PC-3 (cell line): ENCODE measurements at regions not wholly inside any gene's neighbourhood (a gene's known extent, or its start where the extent isn't known, plus 50 kb on each side); places are given as distances from the start of the nearest gene placed in this dataset.

ENCODE experiments used
- ATAC-seq: fragments of 200-7000 bp; cut with Tn5 transposase; 2 replicates; pipeline ENCODE4 v1.9.1; 2020; ENCODE audit warnings: mild to moderate bottlenecking, moderate library complexity
- BruUV-seq: library from RNA; stranded (reverse); fragments of 400-500 nt; replicated peaks from 2 replicates; lab custom pipeline; 2021; lab: Mats Ljungman, UMichigan
- CTCF ChIA-PET: fragments of 300-600 bp; sonication (Branson Sonifier 250); formaldehyde crosslinking; loops from one replicate; lab custom pipeline; 2022; ENCODE audit warnings: antibody characterized with exemption; lab: Charles Lee
- POLR2A ChIA-PET: fragments of 300-600 bp; sonication (Branson Sonifier 250); formaldehyde crosslinking; loops from one replicate; lab custom pipeline; 2022; ENCODE audit warnings: antibody characterized with exemption; ENCODE audit not compliant: unreplicated experiment; lab: Charles Lee
- DNase-seq: peaks from one replicate; pipeline ENCODE4 v3.0.0-alpha.2; 2015
- H2AFZ ChIP-seq: fragments of 300-600 bp; sonication (generic); 2 replicates; pipeline ENCODE4 v1.6.0; 2016; ENCODE audit warnings: antibody characterized with exemption, low read length
- H3F3A ChIP-seq: fragments of 300-600 bp; sonication (generic); one replicate; pipeline ENCODE4 v1.6.0; 2017; ENCODE audit warnings: antibody characterized with exemption, low read length, control low read depth, mild to moderate bottlenecking; ENCODE audit not compliant: unreplicated experiment
- H3K27ac ChIP-seq: fragments of 300-600 bp; sonication (generic); 2 replicates; pipeline ENCODE4 v1.5.1; 2016; ENCODE audit warnings: mild to moderate bottlenecking, low read length
- H3K27me3 ChIP-seq: fragments of 300-600 bp; sonication (generic); 2 replicates; pipeline ENCODE4 v1.6.1; 2016; ENCODE audit warnings: low read length, mixed read lengths
- H3K36me3 ChIP-seq: fragments of 300-600 bp; sonication (generic); 2 replicates; pipeline ENCODE4 v1.6.1; 2016; ENCODE audit warnings: low read depth, mixed run types, low read length, mixed read lengths
- H3K4me1 ChIP-seq: fragments of 300-600 bp; sonication (generic); 2 replicates; pipeline ENCODE4 v1.5.1; 2016; ENCODE audit warnings: low read length; ENCODE audit not compliant: insufficient read depth
- H3K4me2 ChIP-seq: fragments of 300-600 bp; sonication (generic); 2 replicates; pipeline ENCODE4 v1.6.0; 2016; ENCODE audit warnings: low read length
- H3K4me3 ChIP-seq: fragments of 300-600 bp; sonication (generic); 2 replicates; pipeline ENCODE4 v1.5.1; 2016; ENCODE audit warnings: mild to moderate bottlenecking, low read length, mixed read lengths
- H3K79me2 ChIP-seq: fragments of 300-600 bp; sonication (generic); 2 replicates; pipeline ENCODE4 v1.6.1; 2017; ENCODE audit warnings: low read length, mixed read lengths
- H3K9ac ChIP-seq: fragments of 300-600 bp; sonication (generic); 2 replicates; pipeline ENCODE4 v1.6.0; 2016; ENCODE audit warnings: mild to moderate bottlenecking, low read length
- H3K9me2 ChIP-seq: fragments of 300-600 bp; sonication (generic); replicated peaks from 2 replicates; pipeline ENCODE4 v1.6.1; 2016; ENCODE audit warnings: mixed run types, low read length, mixed read lengths
- H3K9me3 ChIP-seq: fragments of 300-600 bp; sonication (generic); 2 replicates; pipeline ENCODE4 v1.6.1; 2016; ENCODE audit warnings: low read length, mixed read lengths
- H4K20me1 ChIP-seq: fragments of 300-600 bp; sonication (generic); 2 replicates; pipeline ENCODE4 v1.6.1; 2016; ENCODE audit warnings: low read length, mixed read lengths
- EZH2 ChIP-seq: fragments of 300-600 bp; sonication (generic); IDR thresholded peaks from one replicate; pipeline ENCODE4 v1.6.1; 2017; ENCODE audit warnings: antibody characterized with exemption, mild to moderate bottlenecking, low read length; ENCODE audit not compliant: unreplicated experiment
- EZH2phosphoT487 ChIP-seq: fragments of 300-600 bp; sonication (generic); IDR thresholded peaks from 2 replicates; pipeline ENCODE4 v1.6.1; 2018; ENCODE audit warnings: mild to moderate bottlenecking, antibody characterized with exemption, low read length, borderline replicate concordance
- intact Hi-C: fragments of 100-400 bp; cut with micrococcal nuclease; formaldehyde crosslinking; loops from 2 replicates; pipeline ENCODE4 v1.9.0; 2023
- TF ChIP-seq, protein P1 (sequence below): fragments of 300-600 bp; sonication (generic); conservative IDR thresholded peaks from 2 replicates; pipeline ENCODE4 v1.5.1; 2017; ENCODE audit warnings: antibody characterized with exemption, low read depth, mild to moderate bottlenecking, low read length

DNA sequence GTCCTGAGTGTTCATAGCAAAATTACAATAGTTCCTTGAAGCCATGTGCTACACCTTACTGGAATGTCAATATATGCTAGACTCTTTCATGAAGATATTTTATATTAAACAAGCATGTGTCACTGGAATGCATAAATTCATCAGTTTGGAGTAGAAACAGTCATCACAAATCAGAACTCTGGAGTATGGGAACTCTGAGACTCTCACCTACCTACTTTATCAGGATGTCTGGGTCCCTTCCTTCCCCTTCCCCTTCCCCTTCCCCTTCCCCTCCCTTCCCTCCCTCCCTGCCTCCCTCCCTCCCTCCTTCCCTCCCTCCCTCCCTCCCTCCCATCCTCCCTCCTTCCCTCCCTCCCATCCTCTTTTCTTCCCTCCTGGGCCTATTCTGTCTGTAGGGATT is 144.7 kb upstream of the PEX5L start:
- POLR2A ChIA-PET = no interaction called here

DNA sequence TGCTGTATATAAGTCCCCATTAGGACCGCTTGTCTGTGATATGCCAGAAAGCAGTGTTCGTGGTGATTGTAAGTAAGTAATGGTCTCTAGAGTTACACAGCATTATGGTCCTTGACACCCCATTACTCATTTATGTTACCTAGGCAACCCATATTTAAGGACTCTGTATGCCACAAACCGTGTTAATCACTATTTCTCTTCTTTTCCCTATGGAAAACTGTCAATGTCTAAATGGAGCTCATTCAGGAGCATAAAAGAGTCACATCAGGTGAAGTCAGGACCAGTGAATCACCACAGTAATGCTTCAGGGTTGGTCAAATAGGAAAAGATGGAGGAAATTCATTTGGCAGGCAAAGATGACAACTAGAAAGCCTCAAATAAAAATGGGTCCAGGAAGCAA is 146.6 kb upstream of the PEX5L start:
- BruUV-seq = no TSS peak
- TF ChIP-seq EZH2 = no peak
- TF ChIP-seq, protein P1, sequence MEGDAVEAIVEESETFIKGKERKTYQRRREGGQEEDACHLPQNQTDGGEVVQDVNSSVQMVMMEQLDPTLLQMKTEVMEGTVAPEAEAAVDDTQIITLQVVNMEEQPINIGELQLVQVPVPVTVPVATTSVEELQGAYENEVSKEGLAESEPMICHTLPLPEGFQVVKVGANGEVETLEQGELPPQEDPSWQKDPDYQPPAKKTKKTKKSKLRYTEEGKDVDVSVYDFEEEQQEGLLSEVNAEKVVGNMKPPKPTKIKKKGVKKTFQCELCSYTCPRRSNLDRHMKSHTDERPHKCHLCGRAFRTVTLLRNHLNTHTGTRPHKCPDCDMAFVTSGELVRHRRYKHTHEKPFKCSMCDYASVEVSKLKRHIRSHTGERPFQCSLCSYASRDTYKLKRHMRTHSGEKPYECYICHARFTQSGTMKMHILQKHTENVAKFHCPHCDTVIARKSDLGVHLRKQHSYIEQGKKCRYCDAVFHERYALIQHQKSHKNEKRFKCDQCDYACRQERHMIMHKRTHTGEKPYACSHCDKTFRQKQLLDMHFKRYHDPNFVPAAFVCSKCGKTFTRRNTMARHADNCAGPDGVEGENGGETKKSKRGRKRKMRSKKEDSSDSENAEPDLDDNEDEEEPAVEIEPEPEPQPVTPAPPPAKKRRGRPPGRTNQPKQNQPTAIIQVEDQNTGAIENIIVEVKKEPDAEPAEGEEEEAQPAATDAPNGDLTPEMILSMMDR = no peak
- TF ChIP-seq EZH2phosphoT487 = no peak
- Histone ChIP-seq H3F3A (no peaks in the 10 kb centered on the region), H3K27me3 (no peaks in the 10 kb centered on the region), H3K9me3 (no peaks in the 10 kb centered on the region), H4K20me1 (no peaks in the 10 kb centered on the region), H3K4me2 (no peak overlapping the region), H2AFZ (no peak overlapping the region), H3K9ac (no peak overlapping the region), H3K4me3 (no peak overlapping the region), H3K4me1 (no peaks in the 10 kb centered on the region), H3K27ac (no peak overlapping the region), H3K79me2 (no peaks in the 10 kb centered on the region), H3K36me3 (no peaks in the 10 kb centered on the region), H3K9me2 (no peaks in the 10 kb centered on the region)
- intact Hi-C loops = no loop called here
- ChIA-PET CTCF (no interaction called here), POLR2A (no interaction called here)
- ATAC-seq (no peak), DNase-seq (no peak)

More for the DNA sequence above, 144.7 kb upstream of the PEX5L start:
- no peaks in the 10 kb centered on the region for H4K20me1 ChIP-seq
- ATAC-seq (no peak; the same call in 1 of the 2 replicates), DNase-seq (no peak)
- CTCF ChIA-PET = no interaction called here
- H3K36me3 ChIP-seq = no peaks in the 10 kb centered on the region
- no peak overlapping the region for H2AFZ ChIP-seq
- H3K9me2 ChIP-seq = no peaks in the 10 kb centered on the region
- H3K9ac ChIP-seq = no peak overlapping the region
- H3K4me3 ChIP-seq = no peak overlapping the region
- TF ChIP-seq, protein P1 = no peak
- TF ChIP-seq EZH2phosphoT487 (no peak), EZH2 (no peak)
- H3K79me2 ChIP-seq = no peaks in the 10 kb centered on the region
- H3K27ac ChIP-seq = no peak overlapping the region
- no TSS peak for BruUV-seq
- intact Hi-C loops = no loop called here
- H3K4me1 ChIP-seq = no peaks in the 10 kb centered on the region
- no peak overlapping the region for H3K4me2 ChIP-seq
- H3F3A ChIP-seq = no peaks in the 10 kb centered on the region
- no peaks in the 10 kb centered on the region for H3K27me3 ChIP-seq
- H3K9me3 ChIP-seq = no peaks in the 10 kb centered on the region

DNA sequence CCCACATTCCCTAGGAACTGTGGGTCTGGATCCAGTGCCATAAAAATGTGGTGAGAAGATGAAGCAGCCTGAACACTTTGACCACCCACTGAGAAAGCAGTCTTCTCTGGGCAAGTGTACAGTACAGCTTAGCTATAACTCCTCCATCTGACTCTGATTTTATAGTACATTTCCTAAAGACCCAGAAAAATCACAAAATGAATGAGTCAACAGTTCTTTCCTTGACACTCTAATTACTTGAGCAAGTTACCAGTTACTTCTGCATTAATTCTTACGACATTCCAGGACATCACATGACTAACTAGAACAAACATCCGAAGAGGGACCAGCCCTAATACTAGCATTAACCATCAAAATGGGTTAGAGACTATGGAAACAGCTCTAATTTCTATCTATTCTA is 148.1 kb upstream of the PEX5L start:
- POLR2A ChIA-PET = no interaction called here
- TF ChIP-seq EZH2 (no peak), EZH2phosphoT487 (no peak)
- TF ChIP-seq, protein P1 = no peak
- no peaks in the 10 kb centered on the region for H3K9me2 ChIP-seq

More for the DNA sequence above, 148.1 kb upstream of the PEX5L start:
- ATAC-seq = no peak
- Histone ChIP-seq H4K20me1 (no peaks in the 10 kb centered on the region), H3K27me3 (no peaks in the 10 kb centered on the region), H3K4me2 (no peak overlapping the region), H3F3A (no peaks in the 10 kb centered on the region), H3K9ac (no peak overlapping the region), H3K9me3 (no peaks in the 10 kb centered on the region), H3K27ac (no peak overlapping the region), H3K4me3 (no peak overlapping the region), H3K36me3 (no peaks in the 10 kb centered on the region), H3K4me1 (no peaks in the 10 kb centered on the region), H2AFZ (no peak overlapping the region), H3K79me2 (no peaks in the 10 kb centered on the region)
- CTCF ChIA-PET = no interaction called here
- intact Hi-C loops = no loop called here
- DNase-seq = no peak
- no TSS peak for BruUV-seq
